Activated effector memory CD4-positive, alpha-beta T cell treated with anti-CD3 and anti-CD28 coated beads, Interleukin-2, amount 50 U/mL, for 16 hours (primary cell): ENCODE measurements at regions not wholly inside any gene's neighbourhood (a gene's known extent, or its start where the extent isn't known, plus 50 kb on each side); places are given as distances from the start of the nearest gene placed in this dataset.
"Not testable (repeated sequence)": the region's sequence is repeated elsewhere in the genome, so short reads cannot be mapped to it uniquely, and the experiment has no call there.

Experiments used
- DNase-seq: peaks from one replicate; pipeline ENCODE4 v3.0.0-alpha.2; 2020

GRCh38 chr12:97005174-97005573 is 98.1 kb downstream of the NEDD1 start:
- no peak for DNase-seq

- DNase-seq, result no peak
Measured at GRCh38 chr12:97005646-97006045, 98.6 kb downstream of the NEDD1 start.

- DNase-seq, result no peak
Measured at GRCh38 chr12:97006585-97006984, 99.5 kb downstream of the NEDD1 start.

- DNase-seq, result no peak
Measured at GRCh38 chr12:97016163-97016562, 109.1 kb downstream of the NEDD1 start.

GRCh38 chr12:97017213-97017612 is 110.2 kb downstream of the NEDD1 start:
- no peak for DNase-seq

- no peak for DNase-seq
Measured at GRCh38 chr12:97022536-97023230, 115.6 kb downstream of the NEDD1 start.

- DNase-seq, result no peak
Measured at GRCh38 chr12:97024393-97024792, 117.3 kb downstream of the NEDD1 start.

GRCh38 chr12:97026901-97027300 is 119.8 kb downstream of the NEDD1 start:
- no peak for DNase-seq

- DNase-seq, result no peak
Measured at GRCh38 chr12:97027482-97027881, 120.4 kb downstream of the NEDD1 start.

GRCh38 chr12:97038131-97038530 is 131.1 kb downstream of the NEDD1 start:
- no peak for DNase-seq

GRCh38 chr12:97038834-97039233 is 131.8 kb downstream of the NEDD1 start:
- no peak for DNase-seq

GRCh38 chr12:97046901-97047300 is 139.8 kb downstream of the NEDD1 start:
- no peak for DNase-seq

- no peak for DNase-seq
Measured at GRCh38 chr12:97047361-97047760, 140.3 kb downstream of the NEDD1 start.

- no peak for DNase-seq
Measured at GRCh38 chr12:97048421-97049035, 141.5 kb downstream of the NEDD1 start.

GRCh38 chr12:97050509-97050908 is 143.5 kb downstream of the NEDD1 start:
- no peak for DNase-seq

GRCh38 chr12:97051341-97051740 is 144.3 kb downstream of the NEDD1 start:
- no peak for DNase-seq

- DNase-seq, result no peak
Measured at GRCh38 chr12:97061171-97061570, 154.1 kb downstream of the NEDD1 start.

- DNase-seq, result no peak
Measured at GRCh38 chr12:97063292-97063935, 156.4 kb downstream of the NEDD1 start.

- DNase-seq, result no peak
Measured at GRCh38 chr12:97075161-97075933, 168.3 kb downstream of the NEDD1 start.

GRCh38 chr12:97075934-97076630 is 169.0 kb downstream of the NEDD1 start:
- no peak for DNase-seq

GRCh38 chr12:97076912-97077311 is 169.9 kb downstream of the NEDD1 start:
- not testable (repeated sequence) for DNase-seq

- no peak for DNase-seq
Measured at GRCh38 chr12:97082029-97082428, 175.0 kb downstream of the NEDD1 start.

GRCh38 chr12:97093187-97093683 is 186.2 kb downstream of the NEDD1 start:
- DNase-seq, result no peak
